ENCODE measurements at regions not wholly inside any gene's neighbourhood (a gene's known extent, or its start where the extent isn't known, plus 50 kb on each side); places are given as distances from the start of the nearest gene placed in this dataset.
"Not testable (repeated sequence)": the region's sequence is repeated elsewhere in the genome, so short reads cannot be mapped to it uniquely, and the experiment has no call there.

DNA sequence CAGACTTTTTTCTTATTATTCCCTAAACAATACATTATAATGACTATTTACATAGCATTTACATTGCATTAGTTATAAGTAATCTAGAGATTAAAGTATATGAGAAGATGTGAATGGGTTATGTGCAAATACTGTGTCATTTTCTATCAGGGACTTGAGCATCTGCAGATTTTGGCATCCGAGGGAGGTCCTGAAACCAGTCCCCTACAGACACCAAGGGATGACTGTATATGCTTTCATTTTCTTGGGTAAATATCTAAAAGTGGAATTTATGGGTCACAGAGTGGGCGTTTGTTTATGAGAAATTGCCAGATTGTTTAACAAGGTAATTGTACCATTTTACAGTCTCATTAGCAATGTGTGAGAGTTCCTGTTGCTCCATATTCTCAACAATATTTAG lies 454.5 kb upstream of the API5 start:
- Histone ChIP-seq H3K27me3 (no peaks in the 10 kb centered on the region), H3K36me3 (no peaks in the 10 kb centered on the region), H3K4me3 (no peak overlapping the region), H3K9me3 (peaks cover 0 to 3% (median 0%) of the 10 kb centered on the region in 4 donors), H3K27ac (no peak overlapping the region), H3K4me1 (no peaks in the 10 kb centered on the region)
- DNase-seq (ENCODE audit: low spot score in 2 of 2): no peak
- TF ChIP-seq EP300 (IDR thresholded peaks at IDR 0.05) (no peak), POLR2A (IDR thresholded peaks at IDR 0.05) (no peak)
- TF ChIP-seq, protein P1, sequence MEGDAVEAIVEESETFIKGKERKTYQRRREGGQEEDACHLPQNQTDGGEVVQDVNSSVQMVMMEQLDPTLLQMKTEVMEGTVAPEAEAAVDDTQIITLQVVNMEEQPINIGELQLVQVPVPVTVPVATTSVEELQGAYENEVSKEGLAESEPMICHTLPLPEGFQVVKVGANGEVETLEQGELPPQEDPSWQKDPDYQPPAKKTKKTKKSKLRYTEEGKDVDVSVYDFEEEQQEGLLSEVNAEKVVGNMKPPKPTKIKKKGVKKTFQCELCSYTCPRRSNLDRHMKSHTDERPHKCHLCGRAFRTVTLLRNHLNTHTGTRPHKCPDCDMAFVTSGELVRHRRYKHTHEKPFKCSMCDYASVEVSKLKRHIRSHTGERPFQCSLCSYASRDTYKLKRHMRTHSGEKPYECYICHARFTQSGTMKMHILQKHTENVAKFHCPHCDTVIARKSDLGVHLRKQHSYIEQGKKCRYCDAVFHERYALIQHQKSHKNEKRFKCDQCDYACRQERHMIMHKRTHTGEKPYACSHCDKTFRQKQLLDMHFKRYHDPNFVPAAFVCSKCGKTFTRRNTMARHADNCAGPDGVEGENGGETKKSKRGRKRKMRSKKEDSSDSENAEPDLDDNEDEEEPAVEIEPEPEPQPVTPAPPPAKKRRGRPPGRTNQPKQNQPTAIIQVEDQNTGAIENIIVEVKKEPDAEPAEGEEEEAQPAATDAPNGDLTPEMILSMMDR (IDR thresholded peaks at IDR 0.05): no peak
- 39 to 52% methylated on average over 2 of the region's 2 CpGs for WGBS, 2 donors

DNA sequence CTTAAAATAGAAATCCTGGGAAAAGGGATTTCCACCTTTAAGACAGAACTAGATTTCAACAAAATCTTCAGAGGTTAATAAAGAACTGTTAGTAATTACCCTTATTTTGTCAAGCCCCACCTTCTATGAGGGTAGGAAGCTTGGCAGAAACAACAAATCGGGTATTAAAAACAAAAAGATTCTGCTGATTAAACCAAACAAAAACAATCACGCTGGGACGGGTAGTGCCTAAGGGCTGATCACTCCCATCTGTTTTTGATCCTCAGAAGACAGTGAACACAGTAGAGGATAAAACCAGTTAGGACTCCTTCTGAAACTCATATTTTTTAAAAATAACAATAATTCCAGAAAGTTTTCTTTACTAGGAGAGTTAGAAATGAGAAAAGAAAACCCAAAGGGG lies 441.3 kb upstream of the API5 start:
- Histone ChIP-seq H3K27ac (no peak overlapping the region), H3K9me3 (peaks cover 0 to 13% (median 0%) of the 10 kb centered on the region in 4 donors), H3K4me3 (no peak overlapping the region), H3K27me3 (no peaks in the 10 kb centered on the region), H3K4me1 (no peaks in the 10 kb centered on the region), H3K36me3 (no peaks in the 10 kb centered on the region)
- WGBS, 2 donors: 31 to 36% methylated on average over 3 of the region's 3 CpGs
- no peak for DNase-seq (ENCODE audit: low spot score in 2 of 2)
- TF ChIP-seq, protein P1 (IDR thresholded peaks at IDR 0.05): no peak
- no peak for TF ChIP-seq EP300 (IDR thresholded peaks at IDR 0.05)
- no peak for TF ChIP-seq POLR2A (IDR thresholded peaks at IDR 0.05)

DNA sequence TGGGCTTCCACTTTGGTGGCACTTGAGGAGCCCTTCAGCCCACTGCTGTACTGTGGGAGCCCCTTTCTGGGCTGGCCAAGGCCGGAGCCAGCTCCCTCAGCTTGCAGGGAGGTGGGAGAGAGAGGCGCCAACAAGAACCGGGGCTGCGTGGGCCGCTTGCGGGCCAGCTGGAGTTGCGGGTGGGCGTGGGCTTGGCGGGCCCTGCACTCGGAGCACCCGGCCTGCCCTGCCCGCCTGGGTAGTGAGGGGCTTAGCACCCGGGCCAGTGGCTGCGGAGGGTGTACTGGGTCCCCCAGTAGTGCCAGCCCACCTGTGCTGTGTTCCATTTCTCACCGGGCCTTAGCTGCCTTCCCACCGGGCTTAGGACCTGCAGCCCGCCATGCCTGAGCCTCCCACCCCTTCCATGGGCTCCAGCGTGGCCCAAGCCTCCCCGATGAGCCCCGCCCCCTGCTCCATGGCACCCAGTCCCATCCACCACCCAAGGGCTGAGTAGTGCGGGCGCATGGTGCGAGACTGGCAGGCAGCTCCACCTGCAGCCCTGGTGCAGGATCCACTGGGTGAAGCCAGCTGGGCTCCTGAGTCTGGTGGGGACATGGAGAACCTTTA lies 437.9 kb upstream of the API5 start:
- H3K27me3 ChIP-seq; DNase-seq (ENCODE audit: low spot score in 2 of 2); H3K27ac ChIP-seq; H3K36me3 ChIP-seq; H3K4me1 ChIP-seq; H3K4me3 ChIP-seq: not testable (repeated sequence)
- WGBS, 2 donors: 74 to 92% methylated on average over 2 to 16 of the region's 23 CpGs
- peaks cover 0 to 13% (median 0%) of the 10 kb centered on the region in 4 donors for H3K9me3 ChIP-seq

DNA sequence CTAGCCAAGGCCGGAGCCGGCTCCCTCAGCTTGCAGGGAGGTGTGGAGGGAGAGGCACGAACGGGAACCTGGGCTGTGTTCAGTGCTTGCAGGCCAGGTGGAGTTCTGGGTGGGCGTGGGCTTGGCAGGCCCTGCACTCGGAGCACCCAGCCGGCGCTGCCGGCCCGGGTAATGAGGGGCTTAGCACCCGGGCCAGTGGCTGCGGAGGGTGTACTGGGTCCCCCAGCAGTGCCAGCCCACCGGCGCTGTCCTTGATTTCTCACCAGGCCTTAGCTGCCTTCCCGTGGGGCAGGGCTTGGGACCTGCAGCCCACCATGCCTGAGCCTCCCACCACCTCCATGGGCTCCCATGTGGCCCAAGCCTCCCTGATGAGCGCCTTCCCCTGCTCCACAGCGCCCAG lies 430.5 kb upstream of the API5 start:
- not testable (repeated sequence) for H3K27ac ChIP-seq; H3K36me3 ChIP-seq; H3K4me3 ChIP-seq; H3K4me1 ChIP-seq; H3K27me3 ChIP-seq; DNase-seq (ENCODE audit: low spot score in 2 of 2)
- peaks cover 0 to 18% (median 2%) of the 10 kb centered on the region in 4 donors for H3K9me3 ChIP-seq
- WGBS, 2 donors: 94 to 98% methylated on average over 9 to 15 of the region's 17 CpGs

DNA sequence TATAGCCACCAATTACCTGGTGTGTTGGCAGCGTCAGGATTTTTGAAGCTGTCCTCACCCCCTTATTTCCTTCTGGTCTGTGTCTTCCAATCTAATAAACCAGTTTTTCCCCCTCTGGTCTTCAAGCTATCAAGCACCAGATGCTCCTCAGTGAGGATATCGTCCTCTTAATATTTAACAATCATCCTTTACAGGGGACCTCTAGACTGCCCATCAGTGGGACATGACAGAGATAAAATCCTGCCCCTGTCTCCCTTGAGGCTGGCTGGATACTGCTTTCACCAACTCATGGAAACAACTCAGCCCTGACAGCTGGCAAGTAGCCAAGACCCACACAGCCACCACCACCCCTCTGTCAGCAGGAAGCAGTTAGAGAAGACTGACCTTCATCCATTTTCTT lies 421.0 kb upstream of the API5 start:
- WGBS, 2 donors: 42 to 47% methylated on average over 2 of the region's 2 CpGs
- H3K27ac ChIP-seq: no peak overlapping the region

DNA sequence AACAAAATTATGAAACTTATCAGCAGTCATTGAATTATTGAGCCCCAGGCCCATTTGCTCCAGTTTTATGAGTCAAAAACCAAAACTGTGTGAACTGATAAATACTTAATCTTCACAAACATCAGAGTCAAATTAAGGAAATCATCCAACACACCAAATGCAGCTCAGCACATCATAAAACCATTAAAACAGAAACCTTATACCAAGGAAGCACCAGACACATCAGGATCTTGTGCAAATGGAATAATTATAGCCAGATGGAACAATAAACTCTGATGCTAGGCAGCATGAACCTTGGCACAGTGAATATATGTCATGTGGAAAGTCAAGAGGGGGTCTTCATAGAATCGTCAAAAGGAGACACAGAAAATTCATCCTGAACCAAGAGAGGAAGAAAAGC lies 410.7 kb upstream of the API5 start:
- Histone ChIP-seq H3K4me1 (no peaks in the 10 kb centered on the region), H3K9me3 (no peaks in the 10 kb centered on the region), H3K27ac (no peak overlapping the region), H3K4me3 (no peak overlapping the region), H3K36me3 (no peaks in the 10 kb centered on the region), H3K27me3 (no peaks in the 10 kb centered on the region)
- WGBS, 2 donors: 26 to 36% methylated on average over 1 of the region's 1 CpG
- TF ChIP-seq EP300 (IDR thresholded peaks at IDR 0.05) (no peak), POLR2A (IDR thresholded peaks at IDR 0.05) (no peak)
- TF ChIP-seq, protein P1 (IDR thresholded peaks at IDR 0.05): no peak
- DNase-seq (ENCODE audit: low spot score in 2 of 2): no peak

More for the DNA sequence above, 421.0 kb upstream of the API5 start:
- no peak overlapping the region for H3K4me3 ChIP-seq
- no peaks in the 10 kb centered on the region for H3K36me3 ChIP-seq
- no peak for DNase-seq (ENCODE audit: low spot score in 2 of 2)
- no peaks in the 10 kb centered on the region for H3K27me3 ChIP-seq
- TF ChIP-seq POLR2A (IDR thresholded peaks at IDR 0.05): no peak
- no peak for TF ChIP-seq EP300 (IDR thresholded peaks at IDR 0.05)
- TF ChIP-seq, protein P1 (IDR thresholded peaks at IDR 0.05): no peak
- no peaks in the 10 kb centered on the region for H3K4me1 ChIP-seq
- no peaks in the 10 kb centered on the region for H3K9me3 ChIP-seq
